ENCODE measurements at regions not wholly inside any gene's neighbourhood (a gene's known extent, or its start where the extent isn't known, plus 50 kb on each side); places are given as distances from the start of the nearest gene placed in this dataset.

GRCh38 chr5:164746723-164747122 lies 1241.3 kb downstream of the MAT2B start:
- TF ChIP-seq CTCF (IDR thresholded peaks at IDR 0.05) (no peak), ZFX (IDR thresholded peaks at IDR 0.05; ENCODE audit: borderline replicate concordance) (no peak)
